ENCODE measurements at regions not wholly inside any gene's neighbourhood (a gene's known extent, or its start where the extent isn't known, plus 50 kb on each side); places are given as distances from the start of the nearest gene placed in this dataset.
A peak's percentile ranks its signal among the peaks of the same experiment; 100 is the strongest.

- H3K27ac ChIP-seq = peak overlapping the region; percentile 61 to 83 (median 67)
- peak in 2 of 4 donors; percentile 4 to 11 for ATAC-seq
- H3K27me3 ChIP-seq = no peaks in the 10 kb centered on the region
- WGBS (ENCODE audit: insufficient coverage, low coverage, low lambda C conversion rate, missing lambda C conversion rate) = 0% methylated on average over 1 of the region's 2 CpGs
- H3K36me3 ChIP-seq = no peaks in the 10 kb centered on the region
- TF ChIP-seq POLR2A (IDR thresholded peaks at IDR 0.05) (no peak), CTCF (IDR thresholded peaks at IDR 0.05) (no peak)
- H3K9me3 ChIP-seq = no peaks in the 10 kb centered on the region
- DNase-seq = no peak
- intact Hi-C loops (cut with DNase I) = no loop called here
- peaks cover 0 to 26% (median 12%) of the 10 kb centered on the region in 4 donors for H3K4me1 ChIP-seq
- H3K4me3 ChIP-seq = no peak overlapping the region
These were observed 107.0 kb upstream of the SESN3 start for GRCh38 chr11:95337972-95338429.

GRCh38 chr11:95337175-95337957 lies 106.4 kb upstream of the SESN3 start:
- TF ChIP-seq POLR2A (IDR thresholded peaks at IDR 0.05) = no peak
- no peak for TF ChIP-seq CTCF (IDR thresholded peaks at IDR 0.05)
- peak; percentile 39 to 59 (median 55) for DNase-seq
- Histone ChIP-seq H3K27me3 (no peaks in the 10 kb centered on the region), H3K9me3 (no peaks in the 10 kb centered on the region), H3K27ac (peak overlapping the region; percentile 61 to 83 (median 67)), H3K36me3 (no peaks in the 10 kb centered on the region), H3K4me1 (peaks cover 0 to 26% (median 12%) of the 10 kb centered on the region in 4 donors), H3K4me3 (no peak overlapping the region)
- intact Hi-C loops (cut with DNase I) = no loop called here
- peak; percentile 30 to 59 (median 42) for ATAC-seq
- WGBS (ENCODE audit: insufficient coverage, low coverage, low lambda C conversion rate, missing lambda C conversion rate) = 47% methylated on average over 11 of the region's 14 CpGs

GRCh38 chr11:95335989-95336388 lies 105.0 kb upstream of the SESN3 start:
- Histone ChIP-seq H3K27ac (no peak overlapping the region), H3K27me3 (no peaks in the 10 kb centered on the region), H3K9me3 (no peaks in the 10 kb centered on the region), H3K4me3 (no peak overlapping the region), H3K4me1 (peaks cover 0 to 26% (median 12%) of the 10 kb centered on the region in 4 donors), H3K36me3 (no peaks in the 10 kb centered on the region)
- intact Hi-C loops (cut with DNase I) = no loop called here
- TF ChIP-seq POLR2A (IDR thresholded peaks at IDR 0.05) = no peak
- TF ChIP-seq CTCF (IDR thresholded peaks at IDR 0.05) = no peak
- 93% methylated on average over 3 of the region's 3 CpGs for WGBS (ENCODE audit: insufficient coverage, low coverage, low lambda C conversion rate, missing lambda C conversion rate)
- ATAC-seq (no peak), DNase-seq (no peak)

GRCh38 chr11:95331161-95331560 lies 100.2 kb upstream of the SESN3 start:
- Histone ChIP-seq H3K27me3 (no peaks in the 10 kb centered on the region), H3K9me3 (no peaks in the 10 kb centered on the region), H3K4me1 (no peaks in the 10 kb centered on the region), H3K36me3 (no peaks in the 10 kb centered on the region), H3K4me3 (no peak overlapping the region), H3K27ac (no peak overlapping the region)
- WGBS (ENCODE audit: insufficient coverage, low coverage, low lambda C conversion rate, missing lambda C conversion rate) = 57% methylated on average over 1 of the region's 1 CpG
- TF ChIP-seq CTCF (IDR thresholded peaks at IDR 0.05) = no peak
- TF ChIP-seq POLR2A (IDR thresholded peaks at IDR 0.05) = no peak
- ATAC-seq = no peak
- DNase-seq = no peak
- intact Hi-C loops (cut with DNase I) = no loop called here

All from right lobe of liver (tissue), 6 donors.